Osteoblast (primary cell): ENCODE measurements at regions not wholly inside any gene's neighbourhood (a gene's known extent, or its start where the extent isn't known, plus 50 kb on each side); places are given as distances from the start of the nearest gene placed in this dataset.

ENCODE experiments used
- DNase-seq: peaks from one replicate; pipeline ENCODE4 v3.0.0; 2011; ENCODE audit warnings: low spot score, mixed read lengths; ENCODE audit not compliant: insufficient read length; ENCODE audit errors: missing footprints
- H2AFZ ChIP-seq: 2 replicates; pipeline ENCODE4 v1.6.0; 2011; ENCODE audit warnings: mild to moderate bottlenecking, low read length
- H3K27ac ChIP-seq: 2 replicates; pipeline ENCODE4 v1.5.1; 2011; ENCODE audit warnings: mild to moderate bottlenecking, low read depth, low read length, moderate library complexity
- H3K27me3 ChIP-seq: 2 replicates; pipeline ENCODE4 v1.6.0; 2012; ENCODE audit warnings: mild to moderate bottlenecking, control low read depth, inconsistent platforms, low read length, moderate library complexity; ENCODE audit not compliant: insufficient read depth
- H3K36me3 ChIP-seq: 2 replicates; pipeline ENCODE4 v1.5.1; 2011; ENCODE audit warnings: mild to moderate bottlenecking, low read length, control low read depth, moderate library complexity; ENCODE audit not compliant: insufficient read depth
- H3K4me1 ChIP-seq: 2 replicates; pipeline ENCODE4 v1.5.1; 2011; ENCODE audit warnings: mild to moderate bottlenecking, low read length, control low read depth, moderate library complexity; ENCODE audit not compliant: insufficient read depth
- H3K4me2 ChIP-seq: 2 replicates; pipeline ENCODE4 v1.6.0; 2011; ENCODE audit warnings: mild to moderate bottlenecking, low read length; ENCODE audit not compliant: insufficient read depth
- H3K4me3 ChIP-seq: fragments of 200-600 bp; sonication (generic); 3 replicates; pipeline ENCODE4 v1.5.1; 2012; ENCODE audit warnings: mild to moderate bottlenecking, low read length, inconsistent platforms; ENCODE audit not compliant: insufficient read depth
- H3K79me2 ChIP-seq: 2 replicates; pipeline ENCODE4 v1.6.0; 2012; ENCODE audit warnings: mild to moderate bottlenecking, low read length, control low read depth, inconsistent platforms; ENCODE audit not compliant: insufficient read depth
- H3K9me3 ChIP-seq: 2 replicates; pipeline ENCODE4 v1.5.1; 2011; ENCODE audit warnings: low read depth, low read length, control low read depth
- H4K20me1 ChIP-seq: 2 replicates; pipeline ENCODE4 v1.6.0; 2012; ENCODE audit warnings: mild to moderate bottlenecking, low read length, control low read depth; ENCODE audit not compliant: insufficient read depth
- TF ChIP-seq, protein P1 (sequence below): IDR thresholded peaks from 2 replicates; pipeline ENCODE4 v1.5.1; 2011; ENCODE audit warnings: mild to moderate bottlenecking, low read depth, low read length, moderate library complexity; ENCODE audit errors: extremely low read depth

DNA sequence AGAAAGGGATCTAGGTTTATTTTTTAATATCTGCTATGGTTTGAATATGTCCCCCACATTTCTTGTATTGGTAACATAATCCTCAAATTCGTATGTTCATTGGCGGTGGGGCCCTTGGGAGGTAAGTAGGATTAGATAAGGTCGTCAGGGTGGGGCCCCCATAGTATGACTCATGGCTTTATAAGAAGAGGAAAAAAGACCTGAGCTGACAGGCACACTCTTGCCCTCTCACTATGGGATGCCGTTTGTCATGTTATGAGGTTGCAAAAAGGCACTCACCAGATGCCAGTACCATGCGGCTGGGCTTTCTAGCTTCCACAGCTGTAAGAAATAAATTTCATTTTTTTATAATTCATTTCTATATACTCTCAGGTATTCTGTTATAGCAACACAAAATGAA, 67.3 kb upstream of the SGCD start:
- DNase-seq = no peak
- no peak overlapping the region for H3K27ac ChIP-seq
- TF ChIP-seq, protein P1, sequence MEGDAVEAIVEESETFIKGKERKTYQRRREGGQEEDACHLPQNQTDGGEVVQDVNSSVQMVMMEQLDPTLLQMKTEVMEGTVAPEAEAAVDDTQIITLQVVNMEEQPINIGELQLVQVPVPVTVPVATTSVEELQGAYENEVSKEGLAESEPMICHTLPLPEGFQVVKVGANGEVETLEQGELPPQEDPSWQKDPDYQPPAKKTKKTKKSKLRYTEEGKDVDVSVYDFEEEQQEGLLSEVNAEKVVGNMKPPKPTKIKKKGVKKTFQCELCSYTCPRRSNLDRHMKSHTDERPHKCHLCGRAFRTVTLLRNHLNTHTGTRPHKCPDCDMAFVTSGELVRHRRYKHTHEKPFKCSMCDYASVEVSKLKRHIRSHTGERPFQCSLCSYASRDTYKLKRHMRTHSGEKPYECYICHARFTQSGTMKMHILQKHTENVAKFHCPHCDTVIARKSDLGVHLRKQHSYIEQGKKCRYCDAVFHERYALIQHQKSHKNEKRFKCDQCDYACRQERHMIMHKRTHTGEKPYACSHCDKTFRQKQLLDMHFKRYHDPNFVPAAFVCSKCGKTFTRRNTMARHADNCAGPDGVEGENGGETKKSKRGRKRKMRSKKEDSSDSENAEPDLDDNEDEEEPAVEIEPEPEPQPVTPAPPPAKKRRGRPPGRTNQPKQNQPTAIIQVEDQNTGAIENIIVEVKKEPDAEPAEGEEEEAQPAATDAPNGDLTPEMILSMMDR = no peak
- H3K9me3 ChIP-seq = no peaks in the 10 kb centered on the region
- H3K4me3 ChIP-seq = no peak overlapping the region
- no peak overlapping the region for H3K4me2 ChIP-seq
- H3K27me3 ChIP-seq = no peaks in the 10 kb centered on the region
- H3K79me2 ChIP-seq = no peaks in the 10 kb centered on the region
- no peaks in the 10 kb centered on the region for H3K4me1 ChIP-seq
- no peak overlapping the region for H2AFZ ChIP-seq
- H4K20me1 ChIP-seq = no peaks in the 10 kb centered on the region
- no peaks in the 10 kb centered on the region for H3K36me3 ChIP-seq

DNA sequence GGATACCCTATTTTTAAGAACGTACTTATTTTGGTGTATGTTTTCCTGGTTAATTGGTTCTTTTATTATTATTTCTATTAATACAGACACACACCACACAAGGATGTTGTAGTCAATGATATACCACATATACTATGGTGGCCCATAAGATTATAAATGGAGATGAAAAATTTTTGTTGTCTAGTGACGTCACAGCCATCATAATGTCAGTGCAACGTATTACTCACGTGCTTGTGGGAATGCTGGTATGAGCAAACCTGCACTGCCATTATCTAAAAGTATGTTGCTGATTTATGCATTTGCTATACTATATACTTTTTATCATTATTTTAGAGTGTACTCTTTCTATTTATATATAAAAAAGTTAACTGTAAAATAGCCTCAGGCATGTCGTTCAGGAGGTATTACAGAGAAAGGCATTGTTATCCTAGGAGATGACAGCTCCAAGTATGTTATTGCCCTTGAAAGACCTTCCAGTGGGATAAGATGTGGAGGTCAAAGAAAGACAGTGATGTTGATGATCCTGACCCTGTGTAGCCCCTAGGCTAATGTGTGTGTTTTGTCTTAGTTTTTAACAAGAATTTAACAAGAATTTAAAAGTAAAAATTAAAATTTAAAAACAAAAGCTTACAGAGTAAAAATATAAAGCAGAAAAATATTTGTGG, 65.6 kb upstream of the SGCD start:
- no peak overlapping the region for H2AFZ ChIP-seq
- TF ChIP-seq, protein P1 = no peak
- H3K27ac ChIP-seq = no peak overlapping the region
- no peaks in the 10 kb centered on the region for H3K36me3 ChIP-seq
- H3K27me3 ChIP-seq = no peaks in the 10 kb centered on the region
- H3K4me2 ChIP-seq = no peak overlapping the region
- H3K4me3 ChIP-seq = no peak overlapping the region
- no peak for DNase-seq
- no peaks in the 10 kb centered on the region for H3K9me3 ChIP-seq
- no peaks in the 10 kb centered on the region for H3K79me2 ChIP-seq
- H4K20me1 ChIP-seq = no peaks in the 10 kb centered on the region
- H3K4me1 ChIP-seq = no peaks in the 10 kb centered on the region

DNA sequence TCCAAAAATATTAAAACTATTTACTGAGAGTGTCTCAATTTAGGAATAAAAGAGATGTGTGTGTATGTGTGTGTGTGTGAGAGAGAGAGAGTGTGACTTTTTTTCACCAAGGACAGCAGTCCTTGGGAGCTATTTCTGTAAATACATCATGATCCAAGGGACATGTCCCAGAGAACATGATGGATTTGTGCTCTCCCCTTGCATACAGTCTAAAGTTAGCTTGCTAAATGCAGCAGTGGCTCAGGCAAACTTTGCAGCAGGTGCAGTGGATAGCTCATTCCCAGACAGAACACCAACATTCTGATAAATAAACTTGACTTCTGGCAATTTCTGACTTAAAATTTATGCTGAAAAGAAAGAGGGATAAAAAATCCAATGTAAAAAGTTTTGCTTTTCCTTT, 55.4 kb upstream of the SGCD start:
- H3K4me2 ChIP-seq = no peak overlapping the region
- H3K27ac ChIP-seq = no peak overlapping the region
- no peaks in the 10 kb centered on the region for H3K4me1 ChIP-seq
- no peaks in the 10 kb centered on the region for H3K36me3 ChIP-seq
- H2AFZ ChIP-seq = no peak overlapping the region
- no peak overlapping the region for H3K4me3 ChIP-seq
- TF ChIP-seq, protein P1 = no peak
- no peaks in the 10 kb centered on the region for H4K20me1 ChIP-seq
- no peaks in the 10 kb centered on the region for H3K27me3 ChIP-seq
- H3K9me3 ChIP-seq = no peaks in the 10 kb centered on the region
- DNase-seq = no peak
- H3K79me2 ChIP-seq = no peaks in the 10 kb centered on the region

DNA sequence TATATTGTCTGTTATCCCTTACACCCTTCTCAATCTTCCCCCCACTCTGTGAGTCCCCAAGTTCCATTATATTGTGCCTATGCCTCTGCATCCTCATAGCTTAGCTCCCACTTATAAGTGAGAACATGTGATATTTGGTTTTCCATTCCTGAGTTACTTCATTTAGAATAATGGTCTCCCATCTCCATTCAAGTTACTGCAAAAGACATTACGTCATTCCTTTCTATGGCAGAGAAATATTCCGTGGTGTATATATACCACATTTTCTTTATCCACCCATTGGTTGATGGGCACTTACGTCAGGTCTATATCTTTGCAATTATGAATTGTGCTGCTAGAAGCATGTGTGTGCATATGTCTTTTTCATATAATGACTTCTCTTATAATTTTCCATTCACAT, 54.8 kb upstream of the SGCD start:
- Histone ChIP-seq H4K20me1 (no peaks in the 10 kb centered on the region), H3K27me3 (no peaks in the 10 kb centered on the region), H2AFZ (no peak overlapping the region), H3K4me1 (no peaks in the 10 kb centered on the region), H3K27ac (no peak overlapping the region), H3K4me2 (no peak overlapping the region), H3K79me2 (no peaks in the 10 kb centered on the region), H3K9me3 (no peaks in the 10 kb centered on the region), H3K36me3 (no peaks in the 10 kb centered on the region), H3K4me3 (no peak overlapping the region)
- no peak for DNase-seq
- TF ChIP-seq, protein P1 = no peak
